ENCODE measurements at regions not wholly inside any gene's neighbourhood (a gene's known extent, or its start where the extent isn't known, plus 50 kb on each side); places are given as distances from the start of the nearest gene placed in this dataset.

DNA sequence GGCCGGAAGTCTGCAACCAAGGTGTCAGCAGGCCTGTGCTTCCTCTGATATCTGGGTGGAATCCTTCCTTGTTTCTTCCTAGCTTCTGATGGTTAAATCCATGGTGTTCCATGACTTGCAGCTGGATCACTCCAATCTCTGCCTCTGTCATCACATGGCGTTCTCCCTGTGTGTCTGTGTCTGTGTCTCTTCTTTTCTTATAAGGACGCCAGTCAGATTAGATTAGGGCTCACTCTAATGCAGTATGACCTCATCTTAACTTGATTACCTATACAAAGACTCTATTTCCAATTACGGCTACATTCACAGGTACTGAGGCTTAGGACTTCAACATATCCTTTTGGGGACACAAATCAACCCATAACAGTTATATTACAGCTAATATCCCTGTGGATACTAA, 70.3 kb upstream of the FAM3C start:
- no peak for DNase-seq (ENCODE audit: low read depth in 1 of 2, low spot score in 1 of 2)
- Histone ChIP-seq H3K4me3 (replicated peaks; ENCODE audit: insufficient read depth, low read length) (no peak overlapping the region), H3K27me3 (ENCODE audit: insufficient read depth, poor library complexity, severe bottlenecking) (no peaks in the 10 kb centered on the region), H3K27ac (replicated peaks) (no peak overlapping the region)
- TF ChIP-seq, protein P1, sequence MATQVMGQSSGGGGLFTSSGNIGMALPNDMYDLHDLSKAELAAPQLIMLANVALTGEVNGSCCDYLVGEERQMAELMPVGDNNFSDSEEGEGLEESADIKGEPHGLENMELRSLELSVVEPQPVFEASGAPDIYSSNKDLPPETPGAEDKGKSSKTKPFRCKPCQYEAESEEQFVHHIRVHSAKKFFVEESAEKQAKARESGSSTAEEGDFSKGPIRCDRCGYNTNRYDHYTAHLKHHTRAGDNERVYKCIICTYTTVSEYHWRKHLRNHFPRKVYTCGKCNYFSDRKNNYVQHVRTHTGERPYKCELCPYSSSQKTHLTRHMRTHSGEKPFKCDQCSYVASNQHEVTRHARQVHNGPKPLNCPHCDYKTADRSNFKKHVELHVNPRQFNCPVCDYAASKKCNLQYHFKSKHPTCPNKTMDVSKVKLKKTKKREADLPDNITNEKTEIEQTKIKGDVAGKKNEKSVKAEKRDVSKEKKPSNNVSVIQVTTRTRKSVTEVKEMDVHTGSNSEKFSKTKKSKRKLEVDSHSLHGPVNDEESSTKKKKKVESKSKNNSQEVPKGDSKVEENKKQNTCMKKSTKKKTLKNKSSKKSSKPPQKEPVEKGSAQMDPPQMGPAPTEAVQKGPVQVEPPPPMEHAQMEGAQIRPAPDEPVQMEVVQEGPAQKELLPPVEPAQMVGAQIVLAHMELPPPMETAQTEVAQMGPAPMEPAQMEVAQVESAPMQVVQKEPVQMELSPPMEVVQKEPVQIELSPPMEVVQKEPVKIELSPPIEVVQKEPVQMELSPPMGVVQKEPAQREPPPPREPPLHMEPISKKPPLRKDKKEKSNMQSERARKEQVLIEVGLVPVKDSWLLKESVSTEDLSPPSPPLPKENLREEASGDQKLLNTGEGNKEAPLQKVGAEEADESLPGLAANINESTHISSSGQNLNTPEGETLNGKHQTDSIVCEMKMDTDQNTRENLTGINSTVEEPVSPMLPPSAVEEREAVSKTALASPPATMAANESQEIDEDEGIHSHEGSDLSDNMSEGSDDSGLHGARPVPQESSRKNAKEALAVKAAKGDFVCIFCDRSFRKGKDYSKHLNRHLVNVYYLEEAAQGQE (IDR thresholded peaks at IDR 0.05; ENCODE audit: insufficient replicate concordance, low read depth), result no peak
- TF ChIP-seq SPI1 (IDR thresholded peaks at IDR 0.05; ENCODE audit: borderline replicate concordance, low read depth), result no peak
- TF ChIP-seq GABPA (IDR thresholded peaks at IDR 0.05; ENCODE audit: low read depth), result no peak
- TF ChIP-seq POLR2AphosphoS5 (IDR thresholded peaks at IDR 0.05; ENCODE audit: low read depth), result no peak
- TF ChIP-seq, protein P2, sequence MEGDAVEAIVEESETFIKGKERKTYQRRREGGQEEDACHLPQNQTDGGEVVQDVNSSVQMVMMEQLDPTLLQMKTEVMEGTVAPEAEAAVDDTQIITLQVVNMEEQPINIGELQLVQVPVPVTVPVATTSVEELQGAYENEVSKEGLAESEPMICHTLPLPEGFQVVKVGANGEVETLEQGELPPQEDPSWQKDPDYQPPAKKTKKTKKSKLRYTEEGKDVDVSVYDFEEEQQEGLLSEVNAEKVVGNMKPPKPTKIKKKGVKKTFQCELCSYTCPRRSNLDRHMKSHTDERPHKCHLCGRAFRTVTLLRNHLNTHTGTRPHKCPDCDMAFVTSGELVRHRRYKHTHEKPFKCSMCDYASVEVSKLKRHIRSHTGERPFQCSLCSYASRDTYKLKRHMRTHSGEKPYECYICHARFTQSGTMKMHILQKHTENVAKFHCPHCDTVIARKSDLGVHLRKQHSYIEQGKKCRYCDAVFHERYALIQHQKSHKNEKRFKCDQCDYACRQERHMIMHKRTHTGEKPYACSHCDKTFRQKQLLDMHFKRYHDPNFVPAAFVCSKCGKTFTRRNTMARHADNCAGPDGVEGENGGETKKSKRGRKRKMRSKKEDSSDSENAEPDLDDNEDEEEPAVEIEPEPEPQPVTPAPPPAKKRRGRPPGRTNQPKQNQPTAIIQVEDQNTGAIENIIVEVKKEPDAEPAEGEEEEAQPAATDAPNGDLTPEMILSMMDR (IDR thresholded peaks at IDR 0.05; ENCODE audit: insufficient read depth, low read length), result no peak

DNA sequence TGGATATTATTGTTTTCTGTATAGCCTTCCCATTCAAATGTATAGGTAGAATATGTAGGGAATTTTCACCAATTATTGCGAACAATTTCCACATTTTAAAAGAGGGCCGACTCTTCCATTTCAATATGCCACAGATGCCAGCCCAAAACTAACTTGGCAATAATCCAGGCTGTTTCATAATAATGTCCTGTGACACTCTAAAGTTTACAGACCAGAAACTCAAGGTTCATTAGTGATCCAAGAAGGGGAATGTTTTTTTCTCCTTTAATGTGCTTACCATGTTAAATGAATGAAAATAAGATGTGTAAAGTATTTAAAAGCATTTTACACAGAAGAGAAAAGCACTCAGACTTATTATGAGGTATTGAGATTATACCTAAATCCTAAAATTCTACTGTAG, 63.0 kb upstream of the FAM3C start:
- no peak for DNase-seq (ENCODE audit: low read depth in 1 of 2, low spot score in 1 of 2)
- H3K27ac ChIP-seq (replicated peaks), result no peak overlapping the region
- TF ChIP-seq GABPA (IDR thresholded peaks at IDR 0.05; ENCODE audit: low read depth) (no peak), POLR2AphosphoS5 (IDR thresholded peaks at IDR 0.05; ENCODE audit: low read depth) (no peak), SPI1 (IDR thresholded peaks at IDR 0.05; ENCODE audit: borderline replicate concordance, low read depth) (no peak)
- TF ChIP-seq, protein P1 (IDR thresholded peaks at IDR 0.05; ENCODE audit: insufficient replicate concordance, low read depth), result no peak
- TF ChIP-seq, protein P2 (IDR thresholded peaks at IDR 0.05; ENCODE audit: insufficient read depth, low read length), result no peak
- no peak overlapping the region for H3K4me3 ChIP-seq (replicated peaks; ENCODE audit: insufficient read depth, low read length)
- no peaks in the 10 kb centered on the region for H3K27me3 ChIP-seq (ENCODE audit: insufficient read depth, poor library complexity, severe bottlenecking)

DNA sequence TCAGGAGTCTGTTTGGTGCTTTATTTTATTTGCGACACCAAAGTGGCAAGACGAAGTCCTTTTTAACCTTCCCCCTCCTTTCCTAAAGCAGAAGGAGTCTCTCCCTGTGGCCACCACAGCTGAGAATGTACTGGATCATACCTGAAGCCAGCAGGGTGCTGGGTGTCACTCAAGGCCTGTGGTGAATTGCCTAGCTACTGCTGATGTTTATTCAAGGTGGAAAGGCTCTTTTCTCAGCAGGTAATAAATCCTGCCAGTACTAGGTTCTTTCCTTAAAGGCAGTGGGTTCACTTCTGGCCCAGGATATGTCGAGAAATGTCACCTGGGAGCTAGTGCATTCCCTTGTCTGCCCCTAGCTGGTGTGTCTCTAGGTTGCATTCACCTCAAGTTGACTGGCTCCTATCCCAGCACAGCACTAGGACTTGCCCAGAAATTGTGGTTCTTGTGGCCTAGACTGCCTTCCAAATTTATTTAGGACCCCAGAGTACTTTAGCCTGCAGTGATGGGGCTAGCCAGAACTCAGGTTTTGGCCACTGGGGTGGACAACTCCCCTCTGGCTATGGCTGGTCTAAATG, 60.8 kb upstream of the FAM3C start:
- Histone ChIP-seq H3K27ac (replicated peaks) (no peak overlapping the region), H3K27me3 (ENCODE audit: insufficient read depth, poor library complexity, severe bottlenecking) (no peaks in the 10 kb centered on the region), H3K4me3 (replicated peaks; ENCODE audit: insufficient read depth, low read length) (no peak overlapping the region)
- DNase-seq (ENCODE audit: low read depth in 1 of 2, low spot score in 1 of 2), result no peak
- TF ChIP-seq, protein P2 (IDR thresholded peaks at IDR 0.05; ENCODE audit: insufficient read depth, low read length), result no peak
- TF ChIP-seq SPI1 (IDR thresholded peaks at IDR 0.05; ENCODE audit: borderline replicate concordance, low read depth) (no peak), GABPA (IDR thresholded peaks at IDR 0.05; ENCODE audit: low read depth) (no peak), POLR2AphosphoS5 (IDR thresholded peaks at IDR 0.05; ENCODE audit: low read depth) (no peak)
- TF ChIP-seq, protein P1 (IDR thresholded peaks at IDR 0.05; ENCODE audit: insufficient replicate concordance, low read depth), result no peak
